Liver (tissue), 8 donors: ENCODE measurements at regions not wholly inside any gene's neighbourhood (a gene's known extent, or its start where the extent isn't known, plus 50 kb on each side); places are given as distances from the start of the nearest gene placed in this dataset.

ENCODE experiments used
- DNase-seq: peaks from one replicate; pipeline ENCODE4 v3.0.0-alpha.2; 2017; ENCODE audit warnings: low spot score
- H3K27ac ChIP-seq, 2 donors: one replicate each; pipeline ENCODE4 v1.7.0; 2013; ENCODE audit warnings: inconsistent platforms in 2 of 2, low read length in 2 of 2, control low read depth in 1 of 2, low read depth in 1 of 2, mild to moderate bottlenecking in 1 of 2
- H3K27me3 ChIP-seq, 4 donors: one replicate each; pipeline versions ENCODE4 v1.6.1 to v1.7.0; 2013; ENCODE audit warnings: low read length in 3 of 4, inconsistent platforms in 1 of 4, mild to moderate bottlenecking in 1 of 4, moderate library complexity in 1 of 4; ENCODE audit not compliant: control insufficient read depth in 4 of 4, insufficient read depth in 4 of 4
- H3K36me3 ChIP-seq, 4 donors: one replicate each; pipeline versions ENCODE4 v1.6.1 to v1.7.0; 2013; ENCODE audit warnings: low read length in 3 of 4, mild to moderate bottlenecking in 3 of 4, low read depth in 1 of 4, moderate library complexity in 1 of 4; ENCODE audit not compliant: control insufficient read depth in 4 of 4, insufficient read depth in 3 of 4
- H3K4me1 ChIP-seq, 4 donors: one replicate each; pipeline versions ENCODE4 v1.6.1 to v1.7.0; 2013; ENCODE audit warnings: low read length in 3 of 4, mild to moderate bottlenecking in 3 of 4, moderate library complexity in 1 of 4; ENCODE audit not compliant: control insufficient read depth in 4 of 4, insufficient read depth in 4 of 4
- H3K4me3 ChIP-seq, 3 donors: one replicate each; pipeline versions ENCODE4 v1.6.1 to v1.7.0; 2013; ENCODE audit warnings: low read length in 3 of 3, control low read depth in 1 of 3, low read depth in 1 of 3, mild to moderate bottlenecking in 1 of 3
- H3K9ac ChIP-seq, 2 donors: one replicate each; pipeline ENCODE4 v1.7.0; 2013; ENCODE audit warnings: low read length in 2 of 2, mild to moderate bottlenecking in 2 of 2, moderate library complexity in 2 of 2, control low read depth in 1 of 2, low read depth in 1 of 2
- H3K9me3 ChIP-seq, 4 donors: one replicate each; pipeline versions ENCODE4 v1.6.1 to v1.7.0; 2013; ENCODE audit warnings: low read length in 3 of 4; ENCODE audit not compliant: control insufficient read depth in 4 of 4
- ATF3 ChIP-seq: IDR thresholded peaks from 2 replicates; pipeline ENCODE4 v1.6.1; 2016; ENCODE audit warnings: antibody characterized with exemption
- CTCF ChIP-seq: fragments of 150-350 bp; IDR thresholded peaks from 2 replicates; pipeline ENCODE4 v1.5.1; 2017; ENCODE audit warnings: improper control_type of control experiment, low read depth, low read length; ENCODE audit not compliant: missing input control
- EGR1 ChIP-seq, 2 donors: IDR thresholded peaks; 2 replicates each; pipeline ENCODE4 v1.6.1; 2016 to 2018; ENCODE audit warnings: antibody characterized with exemption in 2 of 2, low read depth in 2 of 2
- FOXA1 ChIP-seq: IDR thresholded peaks from 2 replicates; pipeline ENCODE4 v1.6.1; 2016; ENCODE audit warnings: antibody characterized with exemption
- FOXA2 ChIP-seq: IDR thresholded peaks from 2 replicates; pipeline ENCODE4 v1.6.1; 2016; ENCODE audit warnings: antibody characterized with exemption
- GABPA ChIP-seq, 2 donors: IDR thresholded peaks in 1 of 2; conservative IDR thresholded peaks in 1 of 2; 2 replicates each; pipeline ENCODE4 v1.6.1; 2016; ENCODE audit warnings: antibody characterized with exemption in 2 of 2, mild to moderate bottlenecking in 1 of 2, moderate library complexity in 1 of 2
- HNF4A ChIP-seq, 2 donors: conservative IDR thresholded peaks; 2 replicates each; pipeline ENCODE4 v1.6.1; 2016; ENCODE audit warnings: antibody characterized with exemption in 2 of 2, mild to moderate bottlenecking in 2 of 2
- HNF4G ChIP-seq: IDR thresholded peaks from 2 replicates; pipeline ENCODE4 v1.6.1; 2016; ENCODE audit warnings: antibody characterized with exemption
- JUND ChIP-seq, 2 donors: IDR thresholded peaks; 2 replicates each; pipeline ENCODE4 v1.6.1; 2016; ENCODE audit warnings: antibody characterized with exemption in 2 of 2
- MAX ChIP-seq: IDR thresholded peaks from 2 replicates; pipeline ENCODE4 v1.6.1; 2016; ENCODE audit warnings: antibody characterized with exemption
- NR2F2 ChIP-seq: IDR thresholded peaks from 2 replicates; pipeline ENCODE4 v1.6.1; 2016; ENCODE audit warnings: antibody characterized with exemption
- RAD21 ChIP-seq, 2 donors: IDR thresholded peaks; 2 replicates each; pipeline ENCODE4 v1.6.1; 2016; ENCODE audit warnings: antibody characterized with exemption in 2 of 2, mild to moderate bottlenecking in 2 of 2
- RXRA ChIP-seq, 2 donors: IDR thresholded peaks; 2 replicates each; pipeline ENCODE4 v1.6.1; 2017 to 2018; ENCODE audit warnings: antibody characterized with exemption in 2 of 2, mild to moderate bottlenecking in 1 of 2
- SP1 ChIP-seq: IDR thresholded peaks from 2 replicates; pipeline ENCODE4 v1.6.1; 2018; ENCODE audit warnings: antibody characterized with exemption, mild to moderate bottlenecking
- TAF1 ChIP-seq: conservative IDR thresholded peaks from 2 replicates; pipeline ENCODE4 v1.6.1; 2016; ENCODE audit warnings: antibody characterized with exemption, mild to moderate bottlenecking
- YY1 ChIP-seq: IDR thresholded peaks from 2 replicates; pipeline ENCODE4 v1.6.1; 2016; ENCODE audit warnings: antibody characterized with exemption, mild to moderate bottlenecking
- ZBTB33 ChIP-seq: IDR thresholded peaks from 2 replicates; pipeline ENCODE4 v1.6.1; 2016; ENCODE audit warnings: antibody characterized with exemption
- WGBS: extraction: QIAGEN DNeasy Blood & Tissue Kit; methylation state at CpG from one replicate; pipeline ENCODE4 v1.1.7; 2013; 5-methylcytosine and 5-hydroxymethylcytosine counted together
- TF ChIP-seq, protein P1 (sequence below): IDR thresholded peaks from 2 replicates; pipeline ENCODE4 v1.6.1; 2016; ENCODE audit warnings: antibody characterized with exemption, mild to moderate bottlenecking
- donor health status: healthy.
- donor health status: healthy.
- donor health status: healthy.
- donor health status: healthy.
- donor health status: healthy.

DNA sequence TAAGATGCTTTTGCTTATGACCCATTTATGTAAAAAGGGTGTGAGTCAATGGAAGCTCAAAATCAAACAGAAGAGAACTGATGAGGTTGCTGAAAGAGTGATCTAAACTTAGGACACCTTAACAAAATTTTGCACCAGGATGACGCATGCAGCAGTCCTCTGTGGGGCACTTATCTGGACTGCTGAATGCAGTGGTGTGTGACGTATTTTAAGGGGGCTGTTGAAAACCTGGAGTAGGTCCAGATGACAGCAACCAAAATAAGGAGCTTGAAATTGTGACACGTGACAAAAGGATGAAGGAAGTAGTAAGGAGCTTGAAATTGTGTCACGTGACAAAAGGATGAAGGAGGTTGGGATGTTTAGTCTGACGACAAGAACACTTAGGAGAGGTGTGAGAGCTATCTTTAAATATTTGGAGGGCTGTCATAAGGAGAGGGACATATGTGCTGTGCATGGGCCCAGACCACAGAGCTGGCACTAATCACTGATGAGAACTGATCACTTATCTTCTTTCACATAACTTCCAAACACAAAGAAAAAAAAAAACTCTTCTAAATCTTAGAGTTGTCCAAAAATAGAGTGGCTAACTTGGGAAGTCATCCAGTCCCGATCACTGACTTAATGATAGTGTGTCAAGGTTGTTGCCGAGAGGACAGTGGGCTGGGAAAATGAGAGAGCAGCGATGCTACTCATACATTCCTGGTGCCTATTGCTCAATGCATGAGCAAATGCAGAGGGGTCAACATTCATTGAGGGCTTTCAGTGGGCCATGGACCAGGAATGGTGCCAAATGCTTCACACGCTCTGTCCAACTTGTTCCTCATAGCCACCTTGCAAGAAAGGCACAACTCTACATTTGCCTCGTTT lies 264.2 kb upstream of the ZFHX3 start:
- no peak for DNase-seq
- no peak overlapping the region for H3K9ac ChIP-seq
- H3K9me3 ChIP-seq = peaks cover 0 to 3% (median 0%) of the 10 kb centered on the region in 4 donors
- no peak overlapping the region for H3K27ac ChIP-seq
- WGBS = 84% methylated on average over 10 of the region's 10 CpGs
- no peaks in the 10 kb centered on the region for H3K36me3 ChIP-seq
- no peaks in the 10 kb centered on the region for H3K27me3 ChIP-seq
- no peak for TF ChIP-seq CTCF
- no peak for TF ChIP-seq FOXA1
- no peak for TF ChIP-seq HNF4A (conservative IDR thresholded peaks at IDR 0.05)
- TF ChIP-seq SP1 = no peak
- TF ChIP-seq MAX = no peak
- no peak for TF ChIP-seq ZBTB33
- no peak for TF ChIP-seq ATF3
- TF ChIP-seq YY1 = no peak
- TF ChIP-seq GABPA (IDR thresholded peaks at IDR 0.05 in 1 of 2, conservative IDR thresholded peaks at IDR 0.05 in 1 of 2) = no peak
- no peak for TF ChIP-seq HNF4G
- TF ChIP-seq FOXA2 = no peak
- no peak for TF ChIP-seq TAF1
- no peak for TF ChIP-seq RAD21 (IDR thresholded peaks at IDR 0.05)
- no peak for TF ChIP-seq JUND (IDR thresholded peaks at IDR 0.05)
- no peak for TF ChIP-seq RXRA (IDR thresholded peaks at IDR 0.05)
- no peak for TF ChIP-seq NR2F2
- no peak for TF ChIP-seq EGR1 (IDR thresholded peaks at IDR 0.05; ENCODE audit: low read depth in 2 of 2)
- TF ChIP-seq, protein P1, sequence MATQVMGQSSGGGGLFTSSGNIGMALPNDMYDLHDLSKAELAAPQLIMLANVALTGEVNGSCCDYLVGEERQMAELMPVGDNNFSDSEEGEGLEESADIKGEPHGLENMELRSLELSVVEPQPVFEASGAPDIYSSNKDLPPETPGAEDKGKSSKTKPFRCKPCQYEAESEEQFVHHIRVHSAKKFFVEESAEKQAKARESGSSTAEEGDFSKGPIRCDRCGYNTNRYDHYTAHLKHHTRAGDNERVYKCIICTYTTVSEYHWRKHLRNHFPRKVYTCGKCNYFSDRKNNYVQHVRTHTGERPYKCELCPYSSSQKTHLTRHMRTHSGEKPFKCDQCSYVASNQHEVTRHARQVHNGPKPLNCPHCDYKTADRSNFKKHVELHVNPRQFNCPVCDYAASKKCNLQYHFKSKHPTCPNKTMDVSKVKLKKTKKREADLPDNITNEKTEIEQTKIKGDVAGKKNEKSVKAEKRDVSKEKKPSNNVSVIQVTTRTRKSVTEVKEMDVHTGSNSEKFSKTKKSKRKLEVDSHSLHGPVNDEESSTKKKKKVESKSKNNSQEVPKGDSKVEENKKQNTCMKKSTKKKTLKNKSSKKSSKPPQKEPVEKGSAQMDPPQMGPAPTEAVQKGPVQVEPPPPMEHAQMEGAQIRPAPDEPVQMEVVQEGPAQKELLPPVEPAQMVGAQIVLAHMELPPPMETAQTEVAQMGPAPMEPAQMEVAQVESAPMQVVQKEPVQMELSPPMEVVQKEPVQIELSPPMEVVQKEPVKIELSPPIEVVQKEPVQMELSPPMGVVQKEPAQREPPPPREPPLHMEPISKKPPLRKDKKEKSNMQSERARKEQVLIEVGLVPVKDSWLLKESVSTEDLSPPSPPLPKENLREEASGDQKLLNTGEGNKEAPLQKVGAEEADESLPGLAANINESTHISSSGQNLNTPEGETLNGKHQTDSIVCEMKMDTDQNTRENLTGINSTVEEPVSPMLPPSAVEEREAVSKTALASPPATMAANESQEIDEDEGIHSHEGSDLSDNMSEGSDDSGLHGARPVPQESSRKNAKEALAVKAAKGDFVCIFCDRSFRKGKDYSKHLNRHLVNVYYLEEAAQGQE = no peak
- H3K4me1 ChIP-seq = no peaks in the 10 kb centered on the region
- H3K4me3 ChIP-seq = no peak overlapping the region
